DND-41 (cell line): ENCODE measurements at regions not wholly inside any gene's neighbourhood (a gene's known extent, or its start where the extent isn't known, plus 50 kb on each side); places are given as distances from the start of the nearest gene placed in this dataset.

ENCODE experiments used
- ATAC-seq: fragments of 200-7000 bp; cut with Tn5 transposase; 3 replicates; pipeline ENCODE4 v1.9.1; 2021; ENCODE audit warnings: low read depth; ENCODE audit not compliant: insufficient read depth
- DNase-seq: peaks from one replicate; pipeline ENCODE4 v3.0.0-alpha.2; 2020
- H2AFZ ChIP-seq: 2 replicates; pipeline ENCODE4 v1.6.0; 2012; ENCODE audit warnings: low read depth, low read length
- H3K27ac ChIP-seq: 2 replicates; pipeline ENCODE4 v1.5.1; 2012; ENCODE audit warnings: low read length, inconsistent platforms
- H3K27me3 ChIP-seq: fragments of 200-600 bp; sonication (generic); 2 replicates; pipeline ENCODE4 v1.6.0; 2012; ENCODE audit warnings: low read length, mild to moderate bottlenecking, inconsistent platforms; ENCODE audit not compliant: insufficient read depth, poor library complexity
- H3K36me3 ChIP-seq: 2 replicates; pipeline ENCODE4 v1.5.1; 2012; ENCODE audit warnings: low read length, inconsistent platforms; ENCODE audit not compliant: insufficient read depth
- H3K4me1 ChIP-seq: 2 replicates; pipeline ENCODE4 v1.5.1; 2012; ENCODE audit warnings: mild to moderate bottlenecking, low read length; ENCODE audit not compliant: insufficient read depth
- H3K4me2 ChIP-seq: 2 replicates; pipeline ENCODE4 v1.6.0; 2012; ENCODE audit warnings: mild to moderate bottlenecking, moderate library complexity, low read length, inconsistent platforms; ENCODE audit not compliant: insufficient read depth
- H3K4me3 ChIP-seq, 2 experiments: fragments of 200-600 bp in 1 of 2; shearing (Covaris generic) in 1 of 2; 2 replicates each; pipeline ENCODE4 v1.5.1; 2012 to 2016; ENCODE audit warnings: inconsistent platforms in 2 of 2, low read length in 2 of 2, mild to moderate bottlenecking in 2 of 2, low read depth in 1 of 2, moderate library complexity in 1 of 2
- H3K79me2 ChIP-seq: 2 replicates; pipeline ENCODE4 v1.6.0; 2012; ENCODE audit warnings: low read length, inconsistent platforms; ENCODE audit not compliant: insufficient read depth
- H3K9ac ChIP-seq: 2 replicates; pipeline ENCODE4 v1.6.0; 2012; ENCODE audit warnings: low read depth, mild to moderate bottlenecking, inconsistent platforms, low read length, moderate library complexity
- H3K9me3 ChIP-seq: 2 replicates; pipeline ENCODE4 v1.5.1; 2012; ENCODE audit warnings: low read length, moderate library complexity, mild to moderate bottlenecking, inconsistent platforms; ENCODE audit not compliant: insufficient read depth, severe bottlenecking
- H4K20me1 ChIP-seq: 2 replicates; pipeline ENCODE4 v1.6.0; 2012; ENCODE audit warnings: low read length; ENCODE audit not compliant: insufficient read depth
- EZH2 ChIP-seq: IDR thresholded peaks from 3 replicates; pipeline ENCODE4 v1.6.1; 2012; ENCODE audit warnings: borderline replicate concordance, low read depth, mild to moderate bottlenecking, moderate library complexity, low read length, inconsistent platforms; ENCODE audit not compliant: severe bottlenecking
- TF ChIP-seq, protein P1 (sequence below): IDR thresholded peaks from 2 replicates; pipeline ENCODE4 v1.5.1; 2012; ENCODE audit warnings: borderline replicate concordance, low read length, moderate library complexity, mild to moderate bottlenecking; ENCODE audit not compliant: poor library complexity, severe bottlenecking; ENCODE audit errors: extremely low read depth

DNA sequence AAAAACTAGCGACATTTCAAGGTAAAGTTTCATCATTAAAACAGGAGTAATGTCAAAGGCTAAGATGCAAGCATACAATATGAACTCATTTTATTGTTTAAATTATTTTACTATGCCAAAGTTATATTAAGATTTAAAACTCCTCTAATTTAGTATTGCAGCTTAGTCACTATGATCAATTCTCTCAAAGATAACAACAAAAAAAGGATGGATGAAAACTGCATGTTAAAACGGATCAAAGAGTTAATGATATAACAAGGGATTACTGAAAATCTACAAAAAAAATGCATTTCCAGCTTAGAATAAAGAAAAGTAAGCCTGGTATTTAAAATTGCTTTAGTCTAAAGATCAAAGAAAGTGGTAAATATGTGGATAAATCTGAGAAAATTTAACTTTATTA lies 587.8 kb upstream of the PCDH20 start:
- Histone ChIP-seq H3K27ac (no peak overlapping the region), H3K79me2 (no peaks in the 10 kb centered on the region), H3K9me3 (no peaks in the 10 kb centered on the region), H2AFZ (no peak overlapping the region), H3K4me2 (no peak overlapping the region), H4K20me1 (no peaks in the 10 kb centered on the region), H3K4me1 (no peaks in the 10 kb centered on the region), H3K27me3 (no peaks in the 10 kb centered on the region), H3K36me3 (no peaks in the 10 kb centered on the region), H3K9ac (no peak overlapping the region), H3K4me3 (no peak overlapping the region)
- DNase-seq (no peak), ATAC-seq (no peak)
- no peak for TF ChIP-seq EZH2
- TF ChIP-seq, protein P1, sequence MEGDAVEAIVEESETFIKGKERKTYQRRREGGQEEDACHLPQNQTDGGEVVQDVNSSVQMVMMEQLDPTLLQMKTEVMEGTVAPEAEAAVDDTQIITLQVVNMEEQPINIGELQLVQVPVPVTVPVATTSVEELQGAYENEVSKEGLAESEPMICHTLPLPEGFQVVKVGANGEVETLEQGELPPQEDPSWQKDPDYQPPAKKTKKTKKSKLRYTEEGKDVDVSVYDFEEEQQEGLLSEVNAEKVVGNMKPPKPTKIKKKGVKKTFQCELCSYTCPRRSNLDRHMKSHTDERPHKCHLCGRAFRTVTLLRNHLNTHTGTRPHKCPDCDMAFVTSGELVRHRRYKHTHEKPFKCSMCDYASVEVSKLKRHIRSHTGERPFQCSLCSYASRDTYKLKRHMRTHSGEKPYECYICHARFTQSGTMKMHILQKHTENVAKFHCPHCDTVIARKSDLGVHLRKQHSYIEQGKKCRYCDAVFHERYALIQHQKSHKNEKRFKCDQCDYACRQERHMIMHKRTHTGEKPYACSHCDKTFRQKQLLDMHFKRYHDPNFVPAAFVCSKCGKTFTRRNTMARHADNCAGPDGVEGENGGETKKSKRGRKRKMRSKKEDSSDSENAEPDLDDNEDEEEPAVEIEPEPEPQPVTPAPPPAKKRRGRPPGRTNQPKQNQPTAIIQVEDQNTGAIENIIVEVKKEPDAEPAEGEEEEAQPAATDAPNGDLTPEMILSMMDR: no peak

DNA sequence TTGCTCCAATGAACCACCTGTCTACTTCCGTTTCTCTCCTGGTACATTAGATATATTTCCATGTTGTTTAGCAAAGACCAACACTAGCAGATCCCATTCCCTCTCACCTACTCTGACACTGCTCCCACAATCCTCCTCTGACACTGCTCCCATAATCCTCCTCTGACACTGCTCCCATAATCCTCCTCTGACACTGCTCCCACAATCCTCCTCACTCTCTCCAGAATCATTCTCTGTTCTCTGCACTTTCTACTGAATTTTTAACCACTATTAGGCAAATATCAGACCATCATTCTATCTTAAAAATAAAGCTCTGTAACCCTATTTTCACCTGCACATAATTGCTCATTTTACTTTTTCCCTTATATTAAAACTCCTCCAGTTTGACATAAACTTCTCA lies 578.5 kb upstream of the PCDH20 start:
- no peak overlapping the region for H2AFZ ChIP-seq
- H3K36me3 ChIP-seq: no peaks in the 10 kb centered on the region
- no peak overlapping the region for H3K9ac ChIP-seq
- H3K27ac ChIP-seq: no peak overlapping the region
- no peaks in the 10 kb centered on the region for H3K27me3 ChIP-seq
- H3K4me2 ChIP-seq: no peak overlapping the region
- no peaks in the 10 kb centered on the region for H4K20me1 ChIP-seq
- no peak for ATAC-seq
- TF ChIP-seq, protein P1: no peak
- no peak for TF ChIP-seq EZH2
- no peaks in the 10 kb centered on the region for H3K4me1 ChIP-seq
- DNase-seq: no peak
- H3K4me3 ChIP-seq: no peak overlapping the region
- H3K9me3 ChIP-seq: no peaks in the 10 kb centered on the region
- no peaks in the 10 kb centered on the region for H3K79me2 ChIP-seq

DNA sequence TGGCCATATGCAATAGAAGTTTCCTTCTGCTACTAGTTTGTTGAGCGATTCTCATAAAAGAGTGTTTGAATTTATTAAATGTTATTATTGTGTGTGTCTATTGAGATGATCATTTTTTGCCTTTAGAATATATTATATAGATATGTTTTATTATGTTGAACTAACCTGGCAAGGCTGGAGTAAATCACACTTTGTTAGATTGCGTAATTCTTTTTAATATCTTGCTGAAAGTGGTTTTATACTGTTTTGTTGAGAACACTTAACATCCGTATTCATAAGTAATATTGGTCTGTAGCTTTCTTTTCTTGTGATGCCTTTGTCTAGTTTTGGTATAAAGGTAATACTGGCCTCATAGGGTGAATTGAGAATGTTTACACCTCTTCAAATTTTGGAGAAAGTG lies 574.3 kb upstream of the PCDH20 start:
- no peak overlapping the region for H3K9ac ChIP-seq
- DNase-seq: no peak
- H3K36me3 ChIP-seq: no peaks in the 10 kb centered on the region
- no peak overlapping the region for H3K27ac ChIP-seq
- no peak overlapping the region for H3K4me3 ChIP-seq
- no peaks in the 10 kb centered on the region for H3K27me3 ChIP-seq
- no peaks in the 10 kb centered on the region for H3K9me3 ChIP-seq
- H4K20me1 ChIP-seq: no peaks in the 10 kb centered on the region
- no peak overlapping the region for H2AFZ ChIP-seq
- TF ChIP-seq, protein P1: no peak
- TF ChIP-seq EZH2: no peak
- H3K79me2 ChIP-seq: no peaks in the 10 kb centered on the region
- H3K4me2 ChIP-seq: no peak overlapping the region
- no peaks in the 10 kb centered on the region for H3K4me1 ChIP-seq
- no peak for ATAC-seq

GRCh38 chr13:61988810-61989209 lies 573.2 kb upstream of the PCDH20 start:
- no peak overlapping the region for H2AFZ ChIP-seq
- no peaks in the 10 kb centered on the region for H3K36me3 ChIP-seq
- no peaks in the 10 kb centered on the region for H3K27me3 ChIP-seq
- no peaks in the 10 kb centered on the region for H3K79me2 ChIP-seq
- H3K4me3 ChIP-seq: no peak overlapping the region
- H3K9me3 ChIP-seq: no peaks in the 10 kb centered on the region
- DNase-seq (no peak), ATAC-seq (no peak)
- H4K20me1 ChIP-seq: no peaks in the 10 kb centered on the region
- no peak overlapping the region for H3K4me2 ChIP-seq
- TF ChIP-seq, protein P1: no peak
- TF ChIP-seq EZH2: no peak
- H3K27ac ChIP-seq: no peak overlapping the region
- H3K4me1 ChIP-seq: no peaks in the 10 kb centered on the region
- no peak overlapping the region for H3K9ac ChIP-seq
